Esophagus (tissue), 2 donors: ENCODE measurements at regions not wholly inside any gene's neighbourhood (a gene's known extent, or its start where the extent isn't known, plus 50 kb on each side); places are given as distances from the start of the nearest gene placed in this dataset.

Experiments
- H3K27ac ChIP-seq, 2 donors: one replicate each; pipeline ENCODE4 v1.5.1; 2013; ENCODE audit warnings: low read depth in 2 of 2, mild to moderate bottlenecking in 2 of 2, inconsistent platforms in 1 of 2, low read length in 1 of 2, moderate library complexity in 1 of 2
- H3K27me3 ChIP-seq, 2 donors: one replicate each; pipeline ENCODE4 v1.6.1; 2013; ENCODE audit warnings: low read length in 2 of 2, control low read depth in 1 of 2, mild to moderate bottlenecking in 1 of 2; ENCODE audit not compliant: insufficient read depth in 2 of 2, control insufficient read depth in 1 of 2
- H3K36me3 ChIP-seq, 2 donors: one replicate each; pipeline ENCODE4 v1.6.1; 2013; ENCODE audit warnings: low read length in 1 of 2; ENCODE audit not compliant: control insufficient read depth in 2 of 2, insufficient read depth in 2 of 2
- H3K4me1 ChIP-seq, 2 donors: one replicate each; pipeline ENCODE4 v1.6.1; 2013; ENCODE audit warnings: low read length in 1 of 2; ENCODE audit not compliant: control insufficient read depth in 2 of 2, insufficient read depth in 2 of 2
- H3K4me3 ChIP-seq, 2 donors: one replicate each; pipeline ENCODE4 v1.5.1; 2013; ENCODE audit warnings: low read length in 2 of 2, mild to moderate bottlenecking in 2 of 2, low read depth in 1 of 2, moderate library complexity in 1 of 2
- H3K9me3 ChIP-seq, 2 donors: one replicate each; pipeline ENCODE4 v1.6.1; 2013; ENCODE audit warnings: mild to moderate bottlenecking in 2 of 2, low read depth in 1 of 2, low read length in 1 of 2, moderate library complexity in 1 of 2; ENCODE audit not compliant: control insufficient read depth in 2 of 2, insufficient read depth in 1 of 2
- WGBS, 2 donors: extraction: QIAGEN DNeasy Blood & Tissue Kit; methylation state at CpG; one replicate each; pipeline ENCODE4 v1.1.7; 2013; 5-methylcytosine and 5-hydroxymethylcytosine counted together
- donor health status: healthy with polysubstance abuse.
- donor health status: Bipolar disorder and iron deficiency.

DNA sequence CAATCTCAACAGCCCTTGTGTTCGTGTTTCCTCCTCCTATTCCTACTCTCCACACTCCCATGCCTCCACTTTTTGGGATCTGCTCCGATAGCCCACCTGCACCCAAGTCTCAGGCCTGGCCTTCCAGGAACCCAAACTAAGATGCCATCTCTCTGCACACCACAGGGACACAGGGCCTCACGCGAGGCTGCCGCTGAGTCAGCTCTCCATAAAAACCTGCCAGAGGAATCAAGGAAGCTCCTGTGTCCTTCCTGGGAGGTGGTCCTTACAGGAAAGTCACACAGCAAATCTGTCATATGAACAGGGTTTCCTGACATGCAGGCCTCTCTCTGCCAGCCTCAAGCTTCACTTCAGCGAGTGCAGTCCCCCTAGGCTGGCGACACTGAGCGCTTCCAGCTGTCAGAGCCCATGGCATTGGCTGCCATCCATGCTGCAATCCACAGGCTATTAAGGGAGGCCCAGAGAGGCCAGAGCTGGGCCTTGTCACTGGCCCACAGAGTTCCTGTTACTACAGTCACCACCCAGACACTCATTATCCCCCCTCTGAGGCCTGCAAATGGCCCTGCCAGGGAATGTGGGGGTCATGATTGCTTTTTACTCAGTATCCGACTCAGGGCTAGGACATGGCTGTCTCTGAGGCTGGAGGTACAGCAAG, 151.4 kb downstream of the OAT start:
- Histone ChIP-seq H3K9me3 (peaks cover 0 to 9% of the 10 kb centered on the region in 2 donors), H3K36me3 (no peaks in the 10 kb centered on the region)
- WGBS, 2 donors, result 82 to 83% methylated on average over 9 of the region's 9 CpGs

DNA sequence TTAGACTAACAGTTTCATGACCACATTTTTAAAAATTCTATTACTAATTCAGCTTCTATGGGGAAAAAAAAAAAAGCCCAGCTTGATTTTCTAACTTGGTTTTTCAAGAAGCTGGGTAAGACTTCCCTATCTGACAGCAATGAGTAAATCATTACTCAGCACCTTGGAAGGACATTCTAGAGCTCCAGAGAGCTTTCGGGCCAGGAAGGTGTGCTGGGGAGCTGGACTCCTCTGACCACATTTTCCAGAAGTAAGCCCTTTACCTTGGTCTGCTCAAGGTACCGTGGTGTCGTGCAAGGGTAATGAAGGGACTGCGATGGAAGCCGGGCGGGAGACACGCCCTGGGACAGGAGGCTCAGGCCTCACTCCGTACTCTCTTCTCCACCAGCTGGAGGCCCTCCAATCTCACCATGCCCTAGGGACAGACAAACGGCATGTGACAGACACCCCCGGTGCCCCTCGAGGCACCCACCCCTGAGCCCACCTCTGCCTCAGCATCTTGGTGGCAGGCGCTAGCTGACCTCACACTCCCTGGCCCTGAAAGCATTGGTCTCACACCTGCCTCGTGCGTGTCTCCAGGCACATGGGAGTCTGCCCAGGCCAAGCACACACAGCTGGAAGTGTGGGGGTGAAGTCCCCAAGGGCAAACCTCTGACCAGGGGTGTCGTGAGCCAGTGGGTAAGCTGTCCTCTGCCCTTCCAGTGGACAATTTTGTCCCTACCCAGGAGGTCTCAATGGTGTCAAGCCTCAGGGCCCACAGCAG, 152.1 kb downstream of the OAT start:
- Histone ChIP-seq H3K4me1 (peaks cover 0 to 3% of the 10 kb centered on the region in 2 donors), H3K27me3 (no peaks in the 10 kb centered on the region), H3K36me3 (no peaks in the 10 kb centered on the region), H3K27ac (no peak overlapping the region), H3K4me3 (no peak overlapping the region), H3K9me3 (peaks cover 0 to 4% of the 10 kb centered on the region in 2 donors)
- WGBS, 2 donors, result 89% methylated on average over 15 of the region's 15 CpGs

More for the DNA sequence above, 151.4 kb downstream of the OAT start:
- Histone ChIP-seq H3K4me1 (peaks cover 0 to 3% of the 10 kb centered on the region in 2 donors), H3K27me3 (no peaks in the 10 kb centered on the region), H3K27ac (no peak overlapping the region), H3K4me3 (no peak overlapping the region)

DNA sequence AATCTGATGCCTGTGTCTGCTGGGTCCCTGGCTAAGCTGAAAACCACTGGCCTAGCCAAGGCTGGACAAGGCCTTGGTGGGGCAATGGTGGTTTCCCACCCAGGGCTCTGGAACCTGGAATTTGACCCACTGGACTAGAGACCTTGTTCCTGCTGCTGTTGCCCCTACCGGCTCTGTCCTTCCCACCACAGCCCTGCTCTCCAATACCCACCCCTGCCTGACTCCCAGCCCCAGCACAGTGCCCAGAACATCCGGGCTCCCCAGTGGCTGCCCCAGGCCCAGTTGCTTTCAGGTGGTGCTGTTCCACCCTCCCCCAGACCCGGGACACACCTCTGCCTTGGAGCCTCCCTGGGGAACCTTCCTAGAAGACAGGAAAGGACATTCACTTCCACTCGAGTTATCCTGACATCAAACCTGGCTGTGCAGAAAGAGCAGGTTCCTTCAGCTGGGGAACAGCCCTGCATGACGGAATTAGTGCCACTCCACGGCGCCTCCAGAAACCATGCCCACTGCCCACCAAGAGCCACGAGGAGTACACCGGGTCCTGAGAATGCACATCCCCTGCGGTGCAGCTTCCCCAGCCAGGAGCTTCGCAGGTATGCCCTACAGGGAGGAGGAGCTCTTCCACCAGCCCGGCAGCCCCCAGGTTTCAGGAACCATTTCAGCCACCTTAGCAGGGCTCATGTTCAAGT, 152.8 kb downstream of the OAT start:
- H3K27ac ChIP-seq, result no peak overlapping the region
- no peaks in the 10 kb centered on the region for H3K36me3 ChIP-seq
- H3K27me3 ChIP-seq, result no peaks in the 10 kb centered on the region
- H3K9me3 ChIP-seq, result peaks cover 0 to 3% of the 10 kb centered on the region in 2 donors
- H3K4me1 ChIP-seq, result peaks cover 0 to 3% of the 10 kb centered on the region in 2 donors
- 79 to 86% methylated on average over 12 of the region's 12 CpGs for WGBS, 2 donors
- no peak overlapping the region for H3K4me3 ChIP-seq

DNA sequence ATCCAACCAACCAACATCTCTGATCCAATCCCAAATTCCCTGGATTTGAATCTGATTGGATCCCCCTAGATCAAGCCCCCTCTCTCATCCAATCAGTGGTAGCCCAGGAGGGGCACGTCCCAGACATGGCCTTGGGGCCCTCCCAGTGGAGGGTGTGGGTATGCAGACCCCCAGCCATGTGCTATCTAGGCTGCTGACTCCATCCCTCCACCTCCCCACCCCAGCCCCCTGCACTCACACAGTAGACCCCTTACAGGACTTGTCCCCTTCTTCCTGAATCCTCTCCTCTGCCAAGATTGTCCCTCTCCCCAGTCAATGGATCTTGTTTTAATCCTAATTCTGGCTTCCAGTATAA, 153.4 kb downstream of the OAT start:
- no peaks in the 10 kb centered on the region for H3K27me3 ChIP-seq
- H3K36me3 ChIP-seq, result no peaks in the 10 kb centered on the region
- peaks cover 0 to 3% of the 10 kb centered on the region in 2 donors for H3K9me3 ChIP-seq
- H3K27ac ChIP-seq, result no peak overlapping the region
- H3K4me3 ChIP-seq, result no peak overlapping the region
- 69 to 90% methylated on average over 1 of the region's 1 CpG for WGBS, 2 donors
- peaks cover 0 to 3% of the 10 kb centered on the region in 2 donors for H3K4me1 ChIP-seq

GRCh38 chr10:124264711-124265390, 153.9 kb downstream of the OAT start:
- Histone ChIP-seq H3K4me3 (no peak overlapping the region), H3K4me1 (peaks cover 0 to 3% of the 10 kb centered on the region in 2 donors), H3K27ac (no peak overlapping the region), H3K9me3 (peaks cover 0 to 3% of the 10 kb centered on the region in 2 donors), H3K27me3 (no peaks in the 10 kb centered on the region), H3K36me3 (no peaks in the 10 kb centered on the region)
- 86 to 93% methylated on average over 16 to 17 of the region's 17 CpGs for WGBS, 2 donors

DNA sequence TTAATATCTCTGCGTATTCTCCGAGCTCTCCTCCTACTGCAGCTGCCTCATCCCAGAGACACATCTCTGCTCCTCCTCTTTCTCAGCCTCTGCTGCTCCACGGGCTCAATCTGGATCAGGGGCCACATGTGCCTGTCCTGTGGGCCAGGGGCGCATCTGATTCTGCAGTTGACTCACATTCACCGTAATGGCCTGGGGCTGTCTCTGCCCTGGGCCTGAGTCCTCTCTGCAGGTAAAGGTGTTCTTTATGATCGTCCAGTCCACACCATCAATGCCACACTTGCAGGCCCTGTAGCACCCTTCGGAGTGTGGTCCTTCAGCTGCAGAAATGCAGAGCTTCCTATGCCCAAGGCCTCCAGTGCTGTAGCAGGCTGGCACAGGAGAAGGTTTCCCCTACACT, 154.5 kb downstream of the OAT start:
- Histone ChIP-seq H3K4me1 (peaks cover 0 to 3% of the 10 kb centered on the region in 2 donors), H3K27me3 (no peaks in the 10 kb centered on the region), H3K4me3 (no peak overlapping the region), H3K27ac (no peak overlapping the region), H3K36me3 (no peaks in the 10 kb centered on the region), H3K9me3 (peaks cover 0 to 9% of the 10 kb centered on the region in 2 donors)
- 89 to 91% methylated on average over 7 of the region's 7 CpGs for WGBS, 2 donors

GRCh38 chr10:124263726-124264125, 155.0 kb downstream of the OAT start:
- H3K4me1 ChIP-seq, result peaks cover 0 to 3% of the 10 kb centered on the region in 2 donors
- 88 to 90% methylated on average over 5 of the region's 5 CpGs for WGBS, 2 donors
- no peak overlapping the region for H3K4me3 ChIP-seq
- H3K27me3 ChIP-seq, result no peaks in the 10 kb centered on the region
- no peak overlapping the region for H3K27ac ChIP-seq
- no peaks in the 10 kb centered on the region for H3K36me3 ChIP-seq
- H3K9me3 ChIP-seq, result peaks cover 0 to 9% of the 10 kb centered on the region in 2 donors

GRCh38 chr10:124262971-124263370, 155.8 kb downstream of the OAT start:
- WGBS, 2 donors, result 83 to 84% methylated on average over 7 of the region's 7 CpGs
- Histone ChIP-seq H3K4me3 (no peak overlapping the region), H3K27me3 (no peaks in the 10 kb centered on the region), H3K9me3 (peaks cover 0 to 9% of the 10 kb centered on the region in 2 donors), H3K27ac (no peak overlapping the region), H3K36me3 (no peaks in the 10 kb centered on the region), H3K4me1 (peaks cover 0 to 3% of the 10 kb centered on the region in 2 donors)

GRCh38 chr10:124262234-124262865, 156.4 kb downstream of the OAT start:
- no peaks in the 10 kb centered on the region for H3K36me3 ChIP-seq
- 80 to 88% methylated on average over 11 of the region's 11 CpGs for WGBS, 2 donors
- H3K27me3 ChIP-seq, result no peaks in the 10 kb centered on the region
- H3K27ac ChIP-seq, result no peak overlapping the region
- H3K4me1 ChIP-seq, result peaks cover 0 to 3% of the 10 kb centered on the region in 2 donors
- H3K9me3 ChIP-seq, result peaks cover 0 to 9% of the 10 kb centered on the region in 2 donors
- H3K4me3 ChIP-seq, result no peak overlapping the region
